NCI-H345 treated with DMSO at 0.1 percent for 48 hours (cell line): ENCODE measurements at regions not wholly inside any gene's neighbourhood (a gene's known extent, or its start where the extent isn't known, plus 50 kb on each side); places are given as distances from the start of the nearest gene placed in this dataset.

Experiments
- DNase-seq: peaks from one replicate; lab custom pipeline; 2025; ENCODE audit not compliant: unreplicated experiment; lab: John Stamatoyannopoulos, UW

GRCh38 chr6:15776458-15776980 lies 113.7 kb upstream of the DTNBP1 start:
- no peak for DNase-seq

DNA sequence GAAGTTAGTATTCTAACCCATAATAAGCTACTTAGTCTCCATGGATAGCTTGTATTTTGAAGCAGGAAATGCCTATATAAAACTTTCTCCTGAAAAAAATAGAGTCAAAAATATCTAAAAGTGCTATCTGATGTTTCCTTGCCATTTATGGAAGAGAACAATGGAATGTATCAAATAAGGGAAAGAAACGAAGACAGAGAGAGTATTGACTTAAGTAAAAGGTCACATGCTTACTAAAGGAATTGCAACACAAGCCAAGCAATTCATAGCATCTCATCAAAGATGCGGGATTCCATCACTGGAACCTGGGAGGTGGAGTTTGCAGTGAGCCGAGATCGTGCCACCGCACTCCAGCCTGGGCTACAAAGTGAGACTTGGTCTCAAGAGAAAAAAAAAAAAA lies 112.9 kb upstream of the DTNBP1 start:
- DNase-seq = no peak

- no peak for DNase-seq
Observed at GRCh38 chr6:15775076-15775634, 112.3 kb upstream of the DTNBP1 start.

DNA sequence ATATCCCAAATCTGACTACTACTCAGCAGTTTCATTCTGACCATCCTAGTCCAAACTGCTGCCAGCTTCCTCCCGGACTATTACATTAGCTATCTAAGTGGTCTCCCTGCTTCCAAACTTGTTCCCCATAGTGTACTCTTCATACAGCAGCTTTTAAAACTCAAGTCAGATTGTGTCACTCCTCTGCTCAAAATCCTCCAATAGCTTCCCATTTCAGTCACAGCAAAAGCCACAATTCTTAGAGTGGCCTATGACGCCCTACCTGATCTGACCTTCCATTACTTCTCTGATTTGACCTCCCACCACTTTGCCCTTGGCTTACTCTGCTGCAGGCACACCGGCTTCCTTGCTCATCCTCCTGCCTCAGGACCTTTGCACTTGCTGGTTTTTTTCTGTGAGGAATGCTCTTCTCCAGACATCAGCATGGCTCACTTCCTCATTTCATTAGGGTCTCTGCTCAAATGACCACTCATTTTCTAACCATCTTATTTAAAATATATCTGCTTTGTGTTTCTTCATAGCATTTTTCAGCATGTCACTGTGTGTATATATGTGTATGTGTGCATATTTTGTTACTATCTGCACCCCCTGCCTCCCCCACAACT lies 111.1 kb upstream of the DTNBP1 start:
- no peak for DNase-seq

DNA sequence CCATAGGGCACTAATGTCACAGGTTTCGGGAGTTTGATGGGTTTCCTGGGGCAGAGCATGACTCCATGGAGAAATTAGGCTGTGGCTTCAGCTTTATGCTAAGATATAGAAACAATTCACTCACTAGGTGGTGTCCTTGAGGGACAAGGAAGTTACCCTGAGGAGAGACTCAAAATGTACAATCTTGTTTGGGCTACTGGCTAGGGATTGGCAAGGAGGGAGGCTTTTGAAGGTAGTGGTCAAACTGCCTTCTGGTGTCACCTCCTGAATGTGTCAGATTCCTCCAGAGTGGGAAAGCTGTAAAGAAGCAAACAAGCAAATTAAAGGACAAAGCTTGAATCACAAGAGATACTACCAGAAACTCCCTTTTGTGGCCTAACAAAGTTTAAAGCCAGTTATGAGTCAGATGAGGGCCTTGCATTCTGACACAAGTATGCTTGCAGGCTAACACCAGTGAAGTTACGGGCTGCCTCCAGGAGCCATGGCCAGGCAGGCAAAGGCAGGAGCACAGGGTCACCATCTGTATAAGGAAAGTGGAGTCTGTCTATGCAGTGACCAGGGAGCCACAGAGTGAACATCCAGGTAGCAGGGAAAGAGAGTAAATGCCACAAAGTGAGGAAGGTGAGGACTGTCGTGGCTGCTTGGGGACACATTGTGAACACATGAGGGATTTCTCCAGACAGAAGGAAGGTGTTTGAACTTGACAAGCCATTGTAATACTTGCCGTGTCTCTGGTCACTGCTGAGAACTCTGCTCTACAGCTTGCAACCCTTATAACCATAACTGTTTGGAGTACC lies 107.7 kb upstream of the DTNBP1 start:
- no peak for DNase-seq

- no peak for DNase-seq
Observed at GRCh38 chr6:15769511-15770018, 106.7 kb upstream of the DTNBP1 start.

GRCh38 chr6:15768999-15769398 lies 106.2 kb upstream of the DTNBP1 start:
- DNase-seq = no peak

DNA sequence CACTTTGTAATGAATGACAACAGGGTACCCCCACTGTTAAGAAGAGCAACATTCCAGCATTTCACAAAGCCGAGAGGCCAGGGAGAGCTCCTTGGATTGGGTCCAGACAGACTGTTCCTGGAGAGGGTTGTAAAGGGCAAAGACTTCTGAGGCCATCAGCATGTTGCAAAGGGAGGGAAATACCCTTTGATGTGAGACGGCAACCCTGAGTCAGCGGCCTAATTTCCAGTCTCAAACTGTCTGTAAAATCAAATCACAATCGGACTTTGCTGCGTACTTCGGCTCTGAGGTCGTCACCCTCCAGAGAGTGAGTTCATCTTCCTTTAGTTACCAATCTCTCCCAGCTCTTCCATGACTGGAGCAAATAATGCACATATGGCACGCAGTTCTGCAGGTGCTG lies 101.0 kb upstream of the DTNBP1 start:
- DNase-seq = no peak

DNA sequence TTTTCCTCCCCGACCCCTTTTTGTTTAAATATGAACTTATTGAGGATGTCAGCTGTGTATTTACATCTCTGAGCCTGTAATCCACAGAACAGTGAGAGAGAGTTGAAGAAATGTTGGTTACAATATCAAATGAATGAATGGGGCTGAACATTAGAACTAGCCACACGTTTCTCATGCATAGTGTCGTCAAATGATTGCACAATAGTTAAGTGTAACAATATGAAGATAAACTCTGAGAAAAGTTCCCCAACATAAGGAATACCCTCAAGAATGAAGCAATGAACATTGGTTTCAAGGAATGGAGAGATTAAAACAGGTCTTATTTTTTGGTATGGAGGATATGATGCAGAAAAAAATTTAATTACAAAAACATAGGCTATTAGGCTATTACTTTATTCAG lies 100.5 kb upstream of the DTNBP1 start:
- no peak for DNase-seq

DNA sequence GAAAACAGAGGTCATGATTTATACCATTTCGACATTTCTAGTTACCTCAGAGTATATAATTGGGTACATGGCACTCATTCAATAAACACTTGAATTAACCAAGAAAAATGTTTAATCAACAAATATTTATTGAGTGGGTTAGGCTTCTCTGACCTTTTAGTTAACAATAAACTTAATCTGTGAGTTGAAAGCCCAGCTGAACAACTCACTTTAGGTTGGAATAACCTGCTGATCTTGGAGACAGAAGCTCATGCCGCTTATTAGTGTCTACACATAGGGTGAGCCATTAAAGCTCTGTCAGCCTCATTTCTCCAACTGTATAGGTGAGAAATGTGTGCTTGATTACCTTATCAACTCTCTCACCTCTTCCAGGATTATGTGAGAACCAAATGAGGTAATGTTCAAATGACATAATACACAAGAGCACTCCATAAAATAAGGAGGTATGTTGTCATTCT lies 98.2 kb upstream of the DTNBP1 start:
- DNase-seq = no peak

DNA sequence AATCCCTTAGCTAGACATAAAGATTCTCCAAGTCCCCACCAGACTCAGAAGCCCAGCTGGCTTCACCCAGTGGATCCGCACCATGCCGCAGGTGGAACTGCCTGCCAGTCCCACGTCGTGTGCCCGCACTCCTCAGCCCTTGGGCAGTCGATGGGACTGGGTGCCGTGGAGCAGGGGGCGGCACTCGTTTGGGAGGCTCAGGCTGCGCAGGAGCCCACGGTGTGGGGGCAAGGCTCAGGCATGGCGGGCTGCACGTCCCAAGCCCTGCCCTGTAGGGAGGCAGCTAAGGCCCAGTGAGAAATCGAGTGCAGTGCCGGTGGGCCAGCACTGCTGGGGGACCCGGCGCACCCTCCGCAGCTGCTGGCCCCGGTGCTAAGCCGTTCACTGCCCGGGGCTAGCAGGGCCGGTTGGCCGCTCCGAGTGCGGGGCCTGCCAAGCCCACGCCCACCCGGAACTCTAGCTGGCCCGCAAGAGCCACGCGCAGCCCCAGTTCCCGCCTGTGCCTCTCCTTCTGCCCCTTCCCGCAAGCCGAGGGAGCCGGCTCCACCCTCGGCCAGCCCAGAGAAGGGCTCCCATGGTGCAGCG lies 95.9 kb upstream of the DTNBP1 start:
- no peak for DNase-seq

DNA sequence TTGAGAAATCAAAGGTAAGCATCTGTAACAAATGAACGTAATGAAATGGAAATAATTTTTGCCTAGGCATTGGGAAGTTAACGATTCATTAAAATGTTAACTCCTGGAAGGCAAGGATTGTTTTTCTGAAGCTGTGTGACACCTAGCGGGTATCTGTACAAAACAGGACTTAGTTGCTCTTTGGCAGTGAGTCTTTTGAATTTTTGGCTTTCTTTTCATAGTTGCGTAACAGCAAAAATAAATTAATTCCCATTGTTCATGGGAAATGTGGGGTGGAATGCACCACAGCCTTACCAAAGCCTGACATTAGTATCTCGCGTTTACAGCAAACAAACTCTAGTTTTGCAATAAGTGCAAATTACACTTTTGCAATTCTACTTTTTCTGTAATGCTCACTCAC lies 92.7 kb upstream of the DTNBP1 start:
- DNase-seq = no peak

DNA sequence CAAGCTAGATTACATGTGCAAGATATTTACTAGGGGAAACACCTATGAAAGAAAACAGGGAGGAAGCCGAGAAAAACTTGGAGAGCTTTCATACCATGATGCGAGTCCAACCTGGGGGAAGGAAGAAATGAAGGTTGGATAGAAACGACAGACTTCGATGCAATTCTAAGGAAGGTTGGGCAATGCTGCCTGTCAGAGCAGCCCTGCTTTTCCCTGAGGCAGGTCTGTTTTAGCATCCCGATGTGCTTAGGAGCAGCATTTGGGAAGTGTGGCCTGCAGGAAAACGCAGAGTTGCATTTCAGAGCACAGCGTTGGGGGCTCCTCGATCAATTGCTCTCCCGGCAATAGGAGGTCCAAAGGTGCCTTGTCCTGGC lies 91.9 kb upstream of the DTNBP1 start:
- DNase-seq = no peak

GRCh38 chr6:15754035-15754705 lies 91.3 kb upstream of the DTNBP1 start:
- no peak for DNase-seq

GRCh38 chr6:15752820-15753219 lies 90.0 kb upstream of the DTNBP1 start:
- no peak for DNase-seq

DNA sequence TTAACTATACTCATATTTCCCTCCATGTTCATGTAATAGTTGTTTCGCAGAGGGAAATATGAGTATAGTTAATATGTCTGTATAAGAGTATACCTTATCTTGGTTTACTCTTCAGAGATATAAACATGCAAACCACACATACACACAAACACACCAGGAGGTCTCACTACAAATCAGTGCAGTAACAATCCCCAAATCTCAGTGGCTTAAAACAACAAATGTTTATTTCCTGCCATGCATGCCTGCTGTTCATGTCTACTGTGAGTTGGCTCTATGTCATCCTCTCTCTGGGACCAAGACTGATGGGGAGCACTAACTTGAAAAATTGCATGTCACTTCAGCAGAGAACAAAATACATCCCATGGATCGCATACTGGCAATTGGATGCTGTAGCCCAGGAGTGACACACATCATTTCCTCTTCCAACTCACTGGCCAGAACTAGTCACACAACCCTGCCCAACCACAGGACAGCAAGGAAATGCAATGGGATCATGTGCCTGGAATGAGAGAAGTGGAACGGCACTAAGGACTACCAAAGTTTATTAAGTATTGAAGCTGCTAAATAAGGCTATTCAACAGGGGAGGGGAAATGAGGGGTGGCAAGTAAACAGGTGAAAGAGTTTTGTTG lies 89.0 kb upstream of the DTNBP1 start:
- DNase-seq = no peak

DNA sequence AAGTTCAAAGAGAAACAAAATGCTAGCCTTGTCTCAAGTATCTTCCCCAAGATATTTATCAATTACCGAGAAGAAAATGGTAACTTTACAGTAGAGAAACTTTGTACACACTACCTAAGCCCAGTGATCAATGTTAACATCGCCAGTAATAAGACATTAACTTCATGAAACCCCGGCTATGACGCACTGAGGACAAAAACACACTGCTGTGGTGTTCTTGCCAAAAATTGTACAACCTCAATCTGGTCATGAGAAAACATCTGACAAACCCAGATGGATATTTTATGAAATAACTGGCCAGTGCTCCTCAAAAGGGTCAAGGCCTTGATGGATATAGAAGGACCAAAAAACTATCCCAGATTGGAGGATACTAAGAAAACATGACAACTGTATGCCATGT lies 85.5 kb upstream of the DTNBP1 start:
- DNase-seq = no peak

DNA sequence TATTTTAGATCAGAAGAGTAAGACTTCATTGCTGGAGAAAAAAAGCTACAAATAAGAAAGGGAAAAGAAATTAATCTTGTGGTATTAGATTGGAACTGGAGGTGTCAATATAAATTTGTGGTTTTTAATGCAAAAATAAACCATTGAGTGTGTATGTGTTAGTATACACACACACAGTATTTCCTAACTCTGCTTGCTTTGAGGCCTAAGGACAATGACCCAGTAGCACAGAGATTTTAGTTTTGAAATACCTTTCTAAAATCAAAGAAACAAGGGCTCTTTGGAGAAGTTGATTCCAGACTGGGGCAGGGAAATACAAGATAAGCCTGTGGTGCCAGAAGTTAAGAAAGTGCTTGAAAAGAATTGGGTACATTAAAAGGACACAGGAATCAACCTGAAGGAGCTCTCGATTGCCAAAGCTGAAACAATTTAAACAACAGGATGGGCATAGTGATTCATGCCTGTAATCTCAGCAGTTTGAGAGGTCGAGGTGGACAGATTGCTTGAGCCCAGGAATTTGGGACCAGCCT lies 84.6 kb upstream of the DTNBP1 start:
- DNase-seq = no peak

- DNase-seq = no peak
Observed at GRCh38 chr6:15745781-15746180, 83.0 kb upstream of the DTNBP1 start.

- DNase-seq = no peak
Observed at GRCh38 chr6:15744818-15745402, 82.1 kb upstream of the DTNBP1 start.
